ENCODE measurements at regions not wholly inside any gene's neighbourhood (a gene's known extent, or its start where the extent isn't known, plus 50 kb on each side); places are given as distances from the start of the nearest gene placed in this dataset.

DNA sequence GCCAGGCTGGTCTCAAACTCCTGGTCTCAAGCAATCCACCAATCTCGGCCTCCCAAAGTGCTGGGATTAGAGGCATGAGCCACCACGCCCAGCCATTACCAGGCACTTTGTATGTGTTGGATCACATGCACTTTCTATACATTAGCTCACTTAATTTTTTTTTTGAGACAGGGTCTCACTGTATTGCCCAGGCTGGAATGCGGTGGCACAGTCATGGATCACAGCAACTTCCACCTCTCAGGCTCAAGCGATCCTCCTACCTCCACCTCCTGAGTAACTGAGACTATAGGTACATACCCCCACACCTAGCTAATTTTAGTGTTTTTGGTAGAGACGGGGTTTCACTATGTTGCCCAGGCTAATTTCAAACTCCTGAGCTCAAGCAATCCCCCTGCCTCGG lies 203.0 kb upstream of the MYL2 start:
- TF ChIP-seq, protein P1, sequence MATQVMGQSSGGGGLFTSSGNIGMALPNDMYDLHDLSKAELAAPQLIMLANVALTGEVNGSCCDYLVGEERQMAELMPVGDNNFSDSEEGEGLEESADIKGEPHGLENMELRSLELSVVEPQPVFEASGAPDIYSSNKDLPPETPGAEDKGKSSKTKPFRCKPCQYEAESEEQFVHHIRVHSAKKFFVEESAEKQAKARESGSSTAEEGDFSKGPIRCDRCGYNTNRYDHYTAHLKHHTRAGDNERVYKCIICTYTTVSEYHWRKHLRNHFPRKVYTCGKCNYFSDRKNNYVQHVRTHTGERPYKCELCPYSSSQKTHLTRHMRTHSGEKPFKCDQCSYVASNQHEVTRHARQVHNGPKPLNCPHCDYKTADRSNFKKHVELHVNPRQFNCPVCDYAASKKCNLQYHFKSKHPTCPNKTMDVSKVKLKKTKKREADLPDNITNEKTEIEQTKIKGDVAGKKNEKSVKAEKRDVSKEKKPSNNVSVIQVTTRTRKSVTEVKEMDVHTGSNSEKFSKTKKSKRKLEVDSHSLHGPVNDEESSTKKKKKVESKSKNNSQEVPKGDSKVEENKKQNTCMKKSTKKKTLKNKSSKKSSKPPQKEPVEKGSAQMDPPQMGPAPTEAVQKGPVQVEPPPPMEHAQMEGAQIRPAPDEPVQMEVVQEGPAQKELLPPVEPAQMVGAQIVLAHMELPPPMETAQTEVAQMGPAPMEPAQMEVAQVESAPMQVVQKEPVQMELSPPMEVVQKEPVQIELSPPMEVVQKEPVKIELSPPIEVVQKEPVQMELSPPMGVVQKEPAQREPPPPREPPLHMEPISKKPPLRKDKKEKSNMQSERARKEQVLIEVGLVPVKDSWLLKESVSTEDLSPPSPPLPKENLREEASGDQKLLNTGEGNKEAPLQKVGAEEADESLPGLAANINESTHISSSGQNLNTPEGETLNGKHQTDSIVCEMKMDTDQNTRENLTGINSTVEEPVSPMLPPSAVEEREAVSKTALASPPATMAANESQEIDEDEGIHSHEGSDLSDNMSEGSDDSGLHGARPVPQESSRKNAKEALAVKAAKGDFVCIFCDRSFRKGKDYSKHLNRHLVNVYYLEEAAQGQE (IDR thresholded peaks at IDR 0.05): no peak
- TF ChIP-seq SP1 (IDR thresholded peaks at IDR 0.05) (no peak), FOXA1 (IDR thresholded peaks at IDR 0.05) (no peak), GABPA (IDR thresholded peaks at IDR 0.05 in 1 of 2, conservative IDR thresholded peaks at IDR 0.05 in 1 of 2) (no peak), MAX (IDR thresholded peaks at IDR 0.05) (no peak), JUND (IDR thresholded peaks at IDR 0.05) (no peak), ATF3 (IDR thresholded peaks at IDR 0.05) (no peak), RXRA (IDR thresholded peaks at IDR 0.05) (no peak), TAF1 (conservative IDR thresholded peaks at IDR 0.05) (no peak), NR2F2 (IDR thresholded peaks at IDR 0.05) (no peak), RAD21 (IDR thresholded peaks at IDR 0.05) (no peak), YY1 (IDR thresholded peaks at IDR 0.05) (no peak), EGR1 (IDR thresholded peaks at IDR 0.05; ENCODE audit: low read depth in 2 of 2) (no peak)
- TF ChIP-seq, protein P2, sequence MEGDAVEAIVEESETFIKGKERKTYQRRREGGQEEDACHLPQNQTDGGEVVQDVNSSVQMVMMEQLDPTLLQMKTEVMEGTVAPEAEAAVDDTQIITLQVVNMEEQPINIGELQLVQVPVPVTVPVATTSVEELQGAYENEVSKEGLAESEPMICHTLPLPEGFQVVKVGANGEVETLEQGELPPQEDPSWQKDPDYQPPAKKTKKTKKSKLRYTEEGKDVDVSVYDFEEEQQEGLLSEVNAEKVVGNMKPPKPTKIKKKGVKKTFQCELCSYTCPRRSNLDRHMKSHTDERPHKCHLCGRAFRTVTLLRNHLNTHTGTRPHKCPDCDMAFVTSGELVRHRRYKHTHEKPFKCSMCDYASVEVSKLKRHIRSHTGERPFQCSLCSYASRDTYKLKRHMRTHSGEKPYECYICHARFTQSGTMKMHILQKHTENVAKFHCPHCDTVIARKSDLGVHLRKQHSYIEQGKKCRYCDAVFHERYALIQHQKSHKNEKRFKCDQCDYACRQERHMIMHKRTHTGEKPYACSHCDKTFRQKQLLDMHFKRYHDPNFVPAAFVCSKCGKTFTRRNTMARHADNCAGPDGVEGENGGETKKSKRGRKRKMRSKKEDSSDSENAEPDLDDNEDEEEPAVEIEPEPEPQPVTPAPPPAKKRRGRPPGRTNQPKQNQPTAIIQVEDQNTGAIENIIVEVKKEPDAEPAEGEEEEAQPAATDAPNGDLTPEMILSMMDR (IDR thresholded peaks at IDR 0.05; ENCODE audit: low read depth, low read length, missing input control): no peak
